PC-9 (cell line): ENCODE measurements at regions not wholly inside any gene's neighbourhood (a gene's known extent, or its start where the extent isn't known, plus 50 kb on each side); places are given as distances from the start of the nearest gene placed in this dataset.

ENCODE experiments used
- EZH2 ChIP-seq: fragments of 200-600 bp; sonication (generic); IDR thresholded peaks from 2 replicates; pipeline ENCODE4 v1.8.0; 2017; ENCODE audit warnings: antibody characterized with exemption, low read depth
- TF ChIP-seq, protein P1 (sequence below): fragments of 200-600 bp; sonication (generic); conservative IDR thresholded peaks from 2 replicates; pipeline ENCODE4 v1.6.1; 2017; ENCODE audit warnings: mixed run types, antibody characterized with exemption, mild to moderate bottlenecking, moderate library complexity

DNA sequence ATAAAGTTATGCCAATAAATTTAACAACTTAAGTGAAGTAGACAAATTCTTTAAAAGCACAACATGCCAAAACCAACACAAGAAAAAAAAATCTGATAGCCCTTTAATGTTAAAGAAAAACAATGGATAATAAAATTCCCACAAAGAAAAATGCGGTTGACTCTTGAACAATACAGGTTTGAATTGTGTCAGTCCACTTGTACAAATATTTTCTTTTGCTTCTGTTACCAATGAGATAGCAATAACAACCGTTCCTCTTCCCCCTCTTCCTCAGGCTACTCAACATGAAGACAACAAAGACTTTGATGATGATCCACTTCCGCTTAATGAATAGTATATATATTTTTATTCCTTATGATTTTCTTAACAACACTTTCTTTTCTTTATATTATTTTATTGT is 283.9 kb upstream of the MAN1A1 start:
- TF ChIP-seq, protein P1, sequence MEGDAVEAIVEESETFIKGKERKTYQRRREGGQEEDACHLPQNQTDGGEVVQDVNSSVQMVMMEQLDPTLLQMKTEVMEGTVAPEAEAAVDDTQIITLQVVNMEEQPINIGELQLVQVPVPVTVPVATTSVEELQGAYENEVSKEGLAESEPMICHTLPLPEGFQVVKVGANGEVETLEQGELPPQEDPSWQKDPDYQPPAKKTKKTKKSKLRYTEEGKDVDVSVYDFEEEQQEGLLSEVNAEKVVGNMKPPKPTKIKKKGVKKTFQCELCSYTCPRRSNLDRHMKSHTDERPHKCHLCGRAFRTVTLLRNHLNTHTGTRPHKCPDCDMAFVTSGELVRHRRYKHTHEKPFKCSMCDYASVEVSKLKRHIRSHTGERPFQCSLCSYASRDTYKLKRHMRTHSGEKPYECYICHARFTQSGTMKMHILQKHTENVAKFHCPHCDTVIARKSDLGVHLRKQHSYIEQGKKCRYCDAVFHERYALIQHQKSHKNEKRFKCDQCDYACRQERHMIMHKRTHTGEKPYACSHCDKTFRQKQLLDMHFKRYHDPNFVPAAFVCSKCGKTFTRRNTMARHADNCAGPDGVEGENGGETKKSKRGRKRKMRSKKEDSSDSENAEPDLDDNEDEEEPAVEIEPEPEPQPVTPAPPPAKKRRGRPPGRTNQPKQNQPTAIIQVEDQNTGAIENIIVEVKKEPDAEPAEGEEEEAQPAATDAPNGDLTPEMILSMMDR: no peak
- TF ChIP-seq EZH2: no peak
